Choroid plexus epithelial cell (primary cell): ENCODE measurements at regions not wholly inside any gene's neighbourhood (a gene's known extent, or its start where the extent isn't known, plus 50 kb on each side); places are given as distances from the start of the nearest gene placed in this dataset.

ENCODE experiments used
- DNase-seq: peaks from one replicate; pipeline ENCODE4 v3.0.0-alpha.2; 2010; ENCODE audit warnings: low read depth
- H3K4me3 ChIP-seq: 2 replicates; pipeline ENCODE4 v1.5.1; 2011; ENCODE audit warnings: low read depth, mild to moderate bottlenecking, control low read depth, low read length, moderate library complexity
- TF ChIP-seq, protein P1 (sequence below): conservative IDR thresholded peaks from 2 replicates; pipeline ENCODE4 v1.5.1; 2011; ENCODE audit warnings: low read depth, mild to moderate bottlenecking, control low read depth, inconsistent platforms, low read length, moderate library complexity

DNA sequence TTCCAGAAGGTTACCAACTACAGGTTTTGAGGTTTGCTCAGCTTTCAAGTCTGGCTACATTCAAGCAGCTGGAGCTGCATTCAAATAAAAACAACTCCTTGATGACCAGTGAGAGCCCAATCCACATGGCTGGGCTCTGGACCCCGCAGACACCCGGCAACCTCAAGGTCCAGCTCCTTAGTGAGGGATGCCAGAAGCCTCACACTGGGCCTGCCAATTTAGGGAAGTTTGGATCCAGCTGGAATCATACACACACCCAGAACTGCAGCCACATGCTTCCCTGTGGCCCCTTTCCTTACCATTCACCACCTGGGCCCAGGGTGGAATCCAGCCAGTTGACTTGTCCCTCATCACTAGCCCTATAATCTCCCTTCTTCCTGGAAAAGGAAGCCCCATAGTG lies 123.7 kb downstream of the UBE2U start:
- DNase-seq, result no peak
- no peak overlapping the region for H3K4me3 ChIP-seq
- TF ChIP-seq, protein P1, sequence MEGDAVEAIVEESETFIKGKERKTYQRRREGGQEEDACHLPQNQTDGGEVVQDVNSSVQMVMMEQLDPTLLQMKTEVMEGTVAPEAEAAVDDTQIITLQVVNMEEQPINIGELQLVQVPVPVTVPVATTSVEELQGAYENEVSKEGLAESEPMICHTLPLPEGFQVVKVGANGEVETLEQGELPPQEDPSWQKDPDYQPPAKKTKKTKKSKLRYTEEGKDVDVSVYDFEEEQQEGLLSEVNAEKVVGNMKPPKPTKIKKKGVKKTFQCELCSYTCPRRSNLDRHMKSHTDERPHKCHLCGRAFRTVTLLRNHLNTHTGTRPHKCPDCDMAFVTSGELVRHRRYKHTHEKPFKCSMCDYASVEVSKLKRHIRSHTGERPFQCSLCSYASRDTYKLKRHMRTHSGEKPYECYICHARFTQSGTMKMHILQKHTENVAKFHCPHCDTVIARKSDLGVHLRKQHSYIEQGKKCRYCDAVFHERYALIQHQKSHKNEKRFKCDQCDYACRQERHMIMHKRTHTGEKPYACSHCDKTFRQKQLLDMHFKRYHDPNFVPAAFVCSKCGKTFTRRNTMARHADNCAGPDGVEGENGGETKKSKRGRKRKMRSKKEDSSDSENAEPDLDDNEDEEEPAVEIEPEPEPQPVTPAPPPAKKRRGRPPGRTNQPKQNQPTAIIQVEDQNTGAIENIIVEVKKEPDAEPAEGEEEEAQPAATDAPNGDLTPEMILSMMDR, result no peak

DNA sequence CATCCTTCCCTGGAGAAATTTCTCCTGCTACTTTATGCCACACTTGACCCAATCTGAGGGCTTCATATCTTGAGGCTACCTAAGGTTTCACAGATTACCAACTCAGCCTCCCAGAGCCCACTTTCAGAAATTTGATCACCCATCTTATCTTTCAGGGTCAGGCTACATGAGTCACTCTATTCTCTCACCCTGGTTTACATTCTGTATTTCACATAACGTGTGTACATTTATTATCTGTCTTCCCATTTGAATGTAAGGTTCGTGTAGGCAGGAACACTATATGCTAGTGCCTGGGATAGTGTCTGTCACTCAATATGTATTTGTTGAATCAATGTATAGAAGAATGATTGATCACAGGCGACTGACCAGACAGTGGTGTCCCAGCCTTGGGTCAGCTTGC lies 124.8 kb downstream of the UBE2U start:
- TF ChIP-seq, protein P1, result no peak
- H3K4me3 ChIP-seq, result no peak overlapping the region
- DNase-seq, result no peak

DNA sequence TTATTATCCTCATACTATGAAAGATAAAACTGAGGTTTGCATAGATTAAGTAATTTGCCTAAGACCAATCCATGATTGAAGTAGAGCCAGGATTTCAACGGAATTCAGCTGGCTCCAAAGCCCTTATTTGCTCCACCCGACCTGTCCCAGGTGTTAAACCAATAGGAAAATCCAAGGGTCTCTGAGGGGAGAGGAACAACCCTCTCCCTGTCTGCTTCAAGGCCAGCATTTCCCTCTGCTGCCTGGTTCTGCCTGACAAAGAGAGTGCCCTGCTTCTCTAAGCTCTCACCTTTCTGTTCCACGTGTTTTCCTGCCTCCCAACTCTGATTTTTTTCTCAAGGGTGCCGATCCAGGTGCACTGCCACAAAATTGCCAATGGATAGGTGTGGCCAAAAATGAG lies 127.4 kb downstream of the UBE2U start:
- TF ChIP-seq, protein P1, result no peak
- DNase-seq, result no peak
- no peak overlapping the region for H3K4me3 ChIP-seq

DNA sequence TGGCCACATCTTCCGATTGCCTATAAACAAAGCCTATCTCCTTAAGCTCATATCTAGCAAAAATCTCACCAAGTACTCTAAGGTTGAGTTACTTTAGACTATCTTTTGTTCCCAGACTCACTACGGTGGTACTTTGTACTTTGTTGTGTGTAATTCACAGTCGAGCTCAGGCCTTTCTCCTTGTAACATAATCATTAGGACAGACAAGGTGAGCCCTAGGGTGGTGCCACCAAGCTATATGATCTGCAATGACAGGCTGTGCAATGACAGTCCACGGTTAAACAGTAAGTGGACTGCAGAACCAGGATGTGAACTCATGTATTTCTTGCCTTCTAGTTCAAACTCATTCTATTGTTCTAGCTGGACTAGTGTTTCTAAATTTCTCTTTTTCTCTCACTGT lies 132.2 kb downstream of the UBE2U start:
- TF ChIP-seq, protein P1, result no peak
- no peak overlapping the region for H3K4me3 ChIP-seq
- no peak for DNase-seq

DNA sequence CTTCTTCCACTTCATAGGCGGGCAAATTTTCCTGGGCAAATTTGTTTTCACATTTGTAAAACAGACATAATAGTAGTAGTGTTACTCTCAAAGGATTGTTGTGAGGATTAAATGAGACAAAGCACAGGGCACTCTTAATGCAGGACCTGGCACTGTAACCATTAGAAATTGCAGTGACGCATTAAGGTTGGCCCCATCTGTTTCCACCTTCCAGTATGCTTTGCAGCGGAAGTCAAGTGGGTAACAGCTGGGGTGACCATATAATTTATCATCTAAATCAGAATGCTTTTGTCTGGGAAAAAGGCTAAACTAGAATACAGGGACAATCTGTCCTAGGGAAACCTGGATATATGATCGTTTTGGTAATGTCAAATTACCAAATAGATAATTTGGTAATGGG lies 132.5 kb upstream of the CACHD1 start:
- no peak overlapping the region for H3K4me3 ChIP-seq
- TF ChIP-seq, protein P1, result no peak
- DNase-seq, result no peak

DNA sequence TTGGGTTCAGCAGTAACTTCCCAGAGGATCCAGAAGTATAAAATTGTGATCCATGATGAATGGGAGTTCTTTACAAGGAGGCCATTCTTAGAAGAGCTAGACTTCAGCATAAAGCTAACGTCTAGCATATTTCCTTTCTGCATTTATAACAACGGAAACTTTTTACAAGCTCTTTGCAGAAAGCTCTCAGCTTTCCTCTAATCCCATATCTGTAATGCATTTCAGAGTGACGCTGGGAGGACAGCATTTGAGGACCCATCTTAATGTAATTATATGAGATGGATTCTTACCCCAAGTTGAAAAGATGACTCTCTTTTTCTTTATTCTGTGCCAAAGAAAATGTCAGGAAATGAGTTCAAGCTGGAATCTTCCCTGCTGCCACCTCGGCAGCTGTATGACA lies 132.0 kb upstream of the CACHD1 start:
- DNase-seq, result no peak
- H3K4me3 ChIP-seq, result no peak overlapping the region
- TF ChIP-seq, protein P1, result no peak

DNA sequence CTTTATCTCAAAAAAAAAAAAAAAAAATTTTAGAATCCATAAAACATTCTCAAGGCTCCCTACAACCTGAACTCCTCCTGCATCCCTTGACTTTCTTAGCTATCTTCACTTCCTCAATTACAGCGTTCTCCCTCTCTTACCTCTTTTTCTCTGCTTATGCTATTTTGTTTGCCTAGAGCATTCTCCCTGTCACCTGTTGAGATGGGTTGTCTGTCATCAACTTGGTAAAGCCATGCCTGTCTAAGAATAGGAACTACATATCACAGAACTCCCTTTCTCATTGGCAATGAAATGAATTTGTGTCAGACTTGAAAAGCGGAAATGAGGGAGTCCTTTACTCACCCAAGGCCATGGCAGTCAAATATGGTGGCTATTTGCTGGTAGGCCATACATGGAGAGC lies 129.6 kb upstream of the CACHD1 start:
- no peak for DNase-seq

More for the DNA sequence above, 129.6 kb upstream of the CACHD1 start:
- TF ChIP-seq, protein P1, result no peak
- H3K4me3 ChIP-seq, result no peak overlapping the region
